ENCODE measurements at regions not wholly inside any gene's neighbourhood (a gene's known extent, or its start where the extent isn't known, plus 50 kb on each side); places are given as distances from the start of the nearest gene placed in this dataset.
"Not testable (repeated sequence)": the region's sequence is repeated elsewhere in the genome, so short reads cannot be mapped to it uniquely, and the experiment has no call there.

DNA sequence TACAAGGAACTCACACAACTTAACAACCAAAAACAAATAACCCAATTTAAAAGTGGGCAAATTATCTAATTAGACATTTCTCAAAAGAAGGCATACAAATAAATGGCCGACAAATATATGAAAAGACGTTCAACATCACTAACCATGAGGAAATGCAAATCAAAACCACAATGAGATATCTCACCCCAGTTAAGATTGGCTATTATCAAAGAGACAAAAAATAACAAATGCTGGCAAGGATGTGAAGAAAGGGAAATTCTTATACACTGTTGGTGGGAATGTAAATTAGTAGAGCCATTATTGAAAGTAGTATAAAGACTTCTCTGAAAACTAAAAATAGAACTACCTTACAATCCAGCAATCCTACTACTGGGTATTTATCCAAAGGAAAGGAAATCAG lies 96.7 kb upstream of the SIRPG start:
- Mint-ChIP-seq H3K36me3 (no peaks in the 10 kb centered on the region), H3K4me1 (no peaks in the 10 kb centered on the region), H3K27ac (no peak overlapping the region), H3K27me3 (ENCODE audit: low read depth) (peaks cover 50% of the 10 kb centered on the region), H3K4me3 (no peak overlapping the region), H3K9me3 (peaks cover 9% of the 10 kb centered on the region)
- no peak for DNase-seq (ENCODE audit: low spot score in 2 of 2, unreplicated experiment in 2 of 2)
- TF ChIP-seq, protein P1, sequence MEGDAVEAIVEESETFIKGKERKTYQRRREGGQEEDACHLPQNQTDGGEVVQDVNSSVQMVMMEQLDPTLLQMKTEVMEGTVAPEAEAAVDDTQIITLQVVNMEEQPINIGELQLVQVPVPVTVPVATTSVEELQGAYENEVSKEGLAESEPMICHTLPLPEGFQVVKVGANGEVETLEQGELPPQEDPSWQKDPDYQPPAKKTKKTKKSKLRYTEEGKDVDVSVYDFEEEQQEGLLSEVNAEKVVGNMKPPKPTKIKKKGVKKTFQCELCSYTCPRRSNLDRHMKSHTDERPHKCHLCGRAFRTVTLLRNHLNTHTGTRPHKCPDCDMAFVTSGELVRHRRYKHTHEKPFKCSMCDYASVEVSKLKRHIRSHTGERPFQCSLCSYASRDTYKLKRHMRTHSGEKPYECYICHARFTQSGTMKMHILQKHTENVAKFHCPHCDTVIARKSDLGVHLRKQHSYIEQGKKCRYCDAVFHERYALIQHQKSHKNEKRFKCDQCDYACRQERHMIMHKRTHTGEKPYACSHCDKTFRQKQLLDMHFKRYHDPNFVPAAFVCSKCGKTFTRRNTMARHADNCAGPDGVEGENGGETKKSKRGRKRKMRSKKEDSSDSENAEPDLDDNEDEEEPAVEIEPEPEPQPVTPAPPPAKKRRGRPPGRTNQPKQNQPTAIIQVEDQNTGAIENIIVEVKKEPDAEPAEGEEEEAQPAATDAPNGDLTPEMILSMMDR (IDR thresholded peaks at IDR 0.05; ENCODE audit: unreplicated experiment), result no peak

DNA sequence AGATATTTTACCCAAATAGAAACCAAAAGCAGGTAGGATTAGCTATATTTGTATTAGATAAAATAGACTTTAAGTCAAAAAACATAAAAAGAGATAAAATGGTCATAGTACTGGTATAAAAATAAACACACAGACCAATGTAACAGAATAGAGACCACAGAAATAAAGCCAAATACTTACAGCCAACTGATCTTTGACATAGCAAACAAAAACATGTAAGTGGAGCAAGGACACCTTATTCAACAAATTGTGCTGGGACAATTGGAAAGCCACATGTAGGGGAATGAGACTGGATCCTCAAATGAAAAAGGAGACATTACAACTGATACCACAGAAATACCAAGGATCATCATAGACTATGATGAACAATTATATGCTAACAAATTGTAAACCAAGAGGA lies 94.5 kb upstream of the SIRPG start:
- Mint-ChIP-seq H3K9me3 (peaks cover 9% of the 10 kb centered on the region), H3K4me3 (no peak overlapping the region), H3K36me3 (no peaks in the 10 kb centered on the region), H3K27me3 (ENCODE audit: low read depth) (peaks cover 60% of the 10 kb centered on the region), H3K4me1 (no peaks in the 10 kb centered on the region), H3K27ac (no peak overlapping the region)
- TF ChIP-seq, protein P1 (IDR thresholded peaks at IDR 0.05; ENCODE audit: unreplicated experiment), result no peak
- DNase-seq (ENCODE audit: low spot score in 2 of 2, unreplicated experiment in 2 of 2), result no peak

DNA sequence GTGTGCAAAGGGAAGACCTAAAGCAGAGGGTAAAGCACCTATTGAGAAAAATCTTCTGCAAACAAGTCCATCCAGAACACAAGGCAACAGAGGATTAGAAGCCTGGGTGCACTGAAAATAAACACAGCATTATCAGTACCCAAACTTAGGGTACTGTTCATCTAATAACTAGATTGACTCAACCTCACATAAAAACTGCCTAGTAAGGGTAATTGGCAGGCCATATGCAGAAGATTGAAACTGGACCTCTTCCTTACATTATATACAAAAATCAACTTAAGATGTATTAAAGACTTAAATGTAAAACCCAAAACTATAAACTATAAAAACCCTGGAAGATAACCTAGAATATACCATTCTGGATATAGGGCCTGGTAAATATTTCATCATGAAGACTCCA lies 91.2 kb upstream of the SIRPG start:
- Mint-ChIP-seq H3K27me3 (ENCODE audit: low read depth) (peaks cover 54% of the 10 kb centered on the region), H3K9me3 (peaks cover 11% of the 10 kb centered on the region), H3K4me1 (no peaks in the 10 kb centered on the region), H3K4me3 (no peak overlapping the region), H3K27ac (no peak overlapping the region), H3K36me3 (no peaks in the 10 kb centered on the region)
- TF ChIP-seq, protein P1 (IDR thresholded peaks at IDR 0.05; ENCODE audit: unreplicated experiment), result no peak
- DNase-seq (ENCODE audit: low spot score in 2 of 2, unreplicated experiment in 2 of 2), result no peak

DNA sequence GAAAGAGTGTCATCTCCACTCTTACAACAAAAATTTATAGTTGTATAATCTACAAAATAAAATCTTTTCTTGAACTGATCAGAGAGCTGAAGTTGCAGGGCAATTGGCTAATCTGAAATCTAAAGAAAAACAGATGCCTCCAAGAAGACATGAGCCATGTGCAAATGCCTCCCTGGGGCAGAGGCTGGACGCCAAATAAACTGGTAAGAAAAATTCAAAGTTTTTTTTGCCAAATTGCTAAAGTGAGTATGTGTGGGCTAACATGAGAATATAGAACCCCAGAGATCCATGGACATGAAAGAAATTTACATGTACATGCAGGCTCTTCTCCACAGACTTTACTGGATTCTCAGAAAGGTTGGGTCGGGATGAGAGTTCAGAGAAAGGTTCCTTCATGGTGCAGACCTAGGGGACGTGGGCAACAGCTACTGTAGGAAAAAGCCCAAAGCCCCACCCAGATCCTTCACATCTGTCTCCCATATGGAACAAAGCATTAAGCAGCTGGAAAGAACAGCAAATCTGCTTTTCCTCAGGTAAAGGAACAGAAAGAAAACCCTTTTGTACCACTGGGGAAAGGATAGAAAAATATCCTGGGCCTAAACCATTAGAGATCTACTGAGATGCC lies 90.5 kb upstream of the SIRPG start:
- H3K9me3 Mint-ChIP-seq, result peaks cover 11% of the 10 kb centered on the region
- TF ChIP-seq, protein P1 (IDR thresholded peaks at IDR 0.05; ENCODE audit: unreplicated experiment), result no peak
- H3K36me3 Mint-ChIP-seq, result no peaks in the 10 kb centered on the region
- H3K27ac Mint-ChIP-seq, result no peak overlapping the region
- no peak overlapping the region for H3K4me3 Mint-ChIP-seq
- H3K27me3 Mint-ChIP-seq (ENCODE audit: low read depth), result peaks cover 49% of the 10 kb centered on the region
- no peaks in the 10 kb centered on the region for H3K4me1 Mint-ChIP-seq
- no peak for DNase-seq (ENCODE audit: low spot score in 2 of 2, unreplicated experiment in 2 of 2)

DNA sequence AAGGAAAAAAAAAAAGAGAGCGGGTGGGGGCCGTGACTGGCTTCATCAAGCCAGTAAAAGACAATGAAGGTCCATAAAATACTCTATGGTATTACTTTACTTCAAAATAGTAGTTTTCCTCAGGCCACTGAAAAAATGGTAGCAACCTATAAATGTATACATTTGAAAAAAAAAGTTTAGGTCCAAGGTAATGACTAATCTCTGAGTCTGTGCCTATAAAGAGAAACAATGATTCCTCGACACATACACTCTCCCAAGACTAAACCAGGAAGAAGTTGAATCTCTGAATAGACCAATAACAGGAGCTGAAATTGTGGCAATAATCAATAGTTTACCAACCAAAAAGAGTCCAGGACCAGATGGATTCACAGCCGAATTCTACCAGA lies 84.5 kb upstream of the SIRPG start:
- not testable (repeated sequence) for H3K27ac Mint-ChIP-seq

DNA sequence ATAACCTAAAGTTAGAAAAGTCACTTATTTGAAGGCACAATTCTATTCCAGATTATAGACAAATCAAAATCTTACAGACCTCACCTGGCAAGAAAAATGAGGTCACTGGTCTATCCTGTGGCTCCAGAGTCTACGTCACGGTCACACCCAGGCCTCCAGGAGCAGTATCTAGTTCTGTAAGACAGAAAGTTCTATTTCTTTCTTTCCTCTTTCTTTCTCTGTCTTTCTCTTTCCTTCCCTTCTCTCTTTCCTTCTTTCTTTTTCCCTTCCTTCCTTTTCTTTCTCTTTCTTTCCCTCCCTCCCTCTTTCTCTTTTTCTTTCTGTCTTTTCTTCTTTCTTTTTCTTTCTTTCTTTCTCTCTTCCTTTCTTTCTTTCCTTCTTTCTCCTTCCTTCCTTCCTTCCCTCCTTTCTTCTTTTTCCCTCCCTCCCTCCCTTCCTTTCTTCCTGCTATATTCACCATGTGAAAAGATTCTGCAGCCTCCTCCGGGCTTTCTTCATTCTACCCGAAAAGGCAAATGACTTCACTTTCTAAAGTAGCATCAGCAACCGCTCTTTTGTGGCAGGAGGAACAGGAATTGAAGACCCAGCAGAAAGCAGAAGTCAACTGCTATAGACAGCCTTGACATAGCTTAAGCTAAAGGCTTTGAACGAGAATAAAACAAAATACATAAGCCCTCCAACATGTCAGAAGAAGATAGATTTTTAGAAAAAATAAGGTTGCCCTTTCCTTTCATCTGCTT lies 83.9 kb upstream of the SIRPG start:
- no peaks in the 10 kb centered on the region for H3K4me1 Mint-ChIP-seq
- TF ChIP-seq, protein P1 (IDR thresholded peaks at IDR 0.05; ENCODE audit: unreplicated experiment), result no peak
- H3K27me3 Mint-ChIP-seq (ENCODE audit: low read depth), result peaks cover 45% of the 10 kb centered on the region
- no peak for DNase-seq (ENCODE audit: low spot score in 2 of 2, unreplicated experiment in 2 of 2)
- no peak overlapping the region for H3K4me3 Mint-ChIP-seq
- peaks cover 3% of the 10 kb centered on the region for H3K9me3 Mint-ChIP-seq
- H3K27ac Mint-ChIP-seq, result no peak overlapping the region
- no peaks in the 10 kb centered on the region for H3K36me3 Mint-ChIP-seq

More for the DNA sequence above, 84.5 kb upstream of the SIRPG start:
- not testable (repeated sequence) for H3K4me1 Mint-ChIP-seq; DNase-seq (ENCODE audit: low spot score in 2 of 2, unreplicated experiment in 2 of 2); H3K9me3 Mint-ChIP-seq; H3K36me3 Mint-ChIP-seq; H3K4me3 Mint-ChIP-seq
- H3K27me3 Mint-ChIP-seq (ENCODE audit: low read depth), result peaks cover 44% of the 10 kb centered on the region

Measured in mesothelial cell of epicardium (in vitro differentiated cells).